Tongue (tissue), 1 donor: ENCODE measurements at regions not wholly inside any gene's neighbourhood (a gene's known extent, or its start where the extent isn't known, plus 50 kb on each side); places are given as distances from the start of the nearest gene placed in this dataset.

Source experiments
- DNase-seq: peaks from one replicate; pipeline ENCODE4 v3.0.0-alpha.2; 2015

DNA sequence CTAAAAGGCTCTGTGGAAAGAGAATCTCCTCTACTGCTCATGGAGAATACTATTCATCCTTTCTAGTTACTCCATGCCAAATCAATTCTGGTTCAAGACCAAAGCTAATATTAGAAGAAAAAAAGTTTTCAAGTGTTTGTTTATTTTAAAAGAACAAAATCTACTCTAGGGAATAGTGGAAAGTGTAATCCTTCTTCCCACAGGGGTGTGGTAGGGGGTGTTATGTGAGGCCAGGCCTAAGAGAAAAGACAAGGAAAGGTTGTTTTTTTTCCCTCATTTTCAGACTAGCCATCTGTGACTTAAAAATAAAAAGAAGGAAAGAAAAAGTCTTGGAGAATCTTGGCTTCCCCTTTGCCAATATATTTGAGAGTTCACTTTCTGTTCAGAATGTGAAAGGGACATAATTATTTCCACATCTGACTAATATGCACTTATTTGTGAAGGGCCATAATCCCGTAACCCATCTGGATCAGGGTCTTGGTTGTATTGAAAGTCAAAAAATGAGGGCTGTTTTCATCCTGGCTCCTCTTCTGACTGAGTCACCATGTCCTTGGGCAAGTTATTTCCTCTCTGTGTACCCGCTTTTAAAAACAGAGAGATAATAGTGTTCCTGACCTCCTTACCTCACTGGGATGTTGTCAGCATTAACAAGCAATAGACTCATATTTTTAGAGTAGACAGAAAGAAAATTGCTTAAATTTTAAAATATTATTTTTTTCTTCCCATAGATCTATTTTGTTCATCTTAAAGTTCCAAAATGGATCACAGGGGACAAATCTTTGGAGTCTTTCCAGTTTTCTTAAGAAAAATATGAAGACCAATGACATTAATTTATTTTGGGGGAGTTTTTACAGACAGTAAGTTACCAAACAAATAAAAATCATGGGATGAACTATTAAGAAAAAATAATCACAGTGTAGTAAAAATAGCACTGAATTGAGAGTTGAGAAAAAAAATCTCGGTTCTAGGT lies 233.7 kb downstream of the IBTK start:
- no peak for DNase-seq

- no peak for DNase-seq
These were observed 241.4 kb downstream of the IBTK start for GRCh38 chr6:82006027-82006738.

DNA sequence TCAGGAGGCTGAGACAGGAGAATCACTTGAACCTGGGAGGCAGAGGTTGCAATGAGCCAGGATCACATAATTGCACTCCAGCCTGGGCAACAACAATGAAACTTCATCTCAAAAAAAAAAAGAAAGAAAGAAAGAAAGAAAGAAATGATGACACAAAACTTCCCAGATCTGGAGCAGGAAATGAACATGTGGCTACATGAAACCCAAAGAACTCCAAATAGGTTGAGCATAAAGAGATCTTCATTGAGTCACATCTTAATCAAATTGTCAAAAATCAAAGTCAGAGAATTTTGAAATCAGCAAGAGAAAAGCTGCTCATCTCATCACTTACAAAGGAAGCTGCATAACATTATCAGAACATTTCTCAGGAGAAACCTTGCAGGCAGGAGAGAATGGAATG lies 247.0 kb downstream of the IBTK start:
- DNase-seq, result no peak

DNA sequence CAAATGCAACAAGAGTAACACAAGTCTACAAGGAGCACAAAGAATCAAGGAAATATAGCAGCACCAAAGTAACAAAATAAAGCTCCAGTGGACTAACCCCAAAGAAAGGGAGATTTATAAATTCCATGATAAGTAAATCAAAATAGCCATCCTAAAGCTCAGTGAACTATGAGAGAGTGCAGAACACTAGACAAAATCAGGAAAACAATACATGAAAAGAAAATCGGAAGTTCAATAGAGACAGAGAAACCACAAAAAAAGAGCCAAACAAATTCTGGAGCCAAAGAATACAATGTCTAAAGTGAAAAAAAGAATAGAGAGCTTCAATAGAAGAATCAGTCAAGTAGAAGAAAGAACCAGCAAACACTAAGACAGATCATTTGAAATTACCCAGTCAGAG lies 247.3 kb upstream of the TENT5A start:
- DNase-seq, result no peak

GRCh38 chr6:81999270-81999669 lies 246.8 kb upstream of the TENT5A start:
- no peak for DNase-seq

DNA sequence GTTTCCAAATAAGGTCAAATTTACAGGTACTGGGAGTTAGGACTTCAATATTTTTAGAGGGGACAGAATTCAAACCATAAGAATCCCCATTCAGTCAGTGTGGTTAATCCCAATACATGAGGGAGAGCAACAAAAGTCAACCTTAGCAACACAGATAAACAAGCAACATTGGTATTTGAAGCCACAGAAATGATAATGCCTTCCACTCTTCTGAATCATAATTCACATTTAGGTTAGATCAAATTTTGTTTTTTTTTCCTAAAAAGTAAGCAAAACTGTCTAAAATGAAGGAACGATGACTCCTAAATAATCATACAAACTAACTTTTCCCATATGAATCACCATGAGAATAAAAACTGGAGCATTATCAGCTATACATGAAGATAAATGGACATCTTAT lies 246.0 kb upstream of the TENT5A start:
- no peak for DNase-seq

GRCh38 chr6:81997090-81997926 lies 244.8 kb upstream of the TENT5A start:
- no peak for DNase-seq

DNA sequence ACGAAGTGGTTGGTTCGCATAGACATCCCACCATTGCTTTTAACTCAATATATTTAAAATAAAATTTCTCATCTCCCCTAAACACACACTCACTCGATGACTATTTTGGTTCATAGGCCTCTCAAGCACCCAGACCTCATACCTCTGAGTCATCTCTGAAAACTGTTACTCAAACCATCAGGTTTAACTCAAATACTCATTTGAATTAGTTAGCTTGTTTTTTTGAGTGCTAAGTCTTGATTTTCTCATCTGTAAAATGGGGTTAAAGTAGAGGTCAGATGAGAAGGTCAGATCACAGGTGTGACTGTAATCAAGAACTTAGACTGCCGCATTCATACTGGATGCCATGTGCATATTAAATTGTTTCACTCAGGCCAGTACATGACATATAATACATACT lies 243.9 kb upstream of the TENT5A start:
- no peak for DNase-seq

GRCh38 chr6:81995548-81996289 lies 243.2 kb upstream of the TENT5A start:
- no peak for DNase-seq

DNA sequence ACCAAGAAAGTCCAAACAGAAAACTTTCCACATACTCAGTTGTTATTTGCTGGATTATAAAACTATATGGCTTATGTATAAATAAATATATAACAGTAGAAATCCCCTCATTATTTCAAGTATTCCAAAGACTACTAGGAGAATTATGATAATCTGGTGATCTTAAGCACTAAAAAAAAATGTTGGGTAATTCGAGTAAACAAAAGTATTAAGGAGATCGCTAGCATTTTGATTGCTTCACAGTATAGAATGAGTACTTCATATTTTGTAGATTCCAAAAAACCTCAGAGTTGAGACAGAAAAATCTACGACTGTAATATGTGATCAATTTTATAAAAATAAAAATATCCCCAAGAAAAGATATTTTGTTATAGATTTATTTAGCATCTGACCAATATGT lies 236.4 kb upstream of the TENT5A start:
- DNase-seq, result no peak

DNA sequence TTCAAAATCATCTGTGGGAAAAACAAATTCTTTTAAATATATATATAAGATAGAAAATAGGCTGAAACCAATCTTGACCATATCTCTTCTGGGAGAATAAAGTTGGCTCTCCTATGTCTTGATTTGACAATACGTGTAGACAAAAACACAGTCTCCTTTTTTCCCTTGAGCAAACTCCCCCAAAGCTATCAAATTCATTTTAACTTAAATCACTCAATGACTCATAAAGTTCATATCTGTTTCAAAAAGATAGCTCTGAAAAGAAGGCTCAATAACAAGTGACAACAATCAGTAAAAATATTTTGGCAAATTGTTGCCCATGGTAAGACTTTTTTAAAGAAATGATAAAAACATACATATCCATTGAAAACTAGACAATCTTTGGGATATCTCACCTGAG lies 236.0 kb upstream of the TENT5A start:
- DNase-seq, result no peak

DNA sequence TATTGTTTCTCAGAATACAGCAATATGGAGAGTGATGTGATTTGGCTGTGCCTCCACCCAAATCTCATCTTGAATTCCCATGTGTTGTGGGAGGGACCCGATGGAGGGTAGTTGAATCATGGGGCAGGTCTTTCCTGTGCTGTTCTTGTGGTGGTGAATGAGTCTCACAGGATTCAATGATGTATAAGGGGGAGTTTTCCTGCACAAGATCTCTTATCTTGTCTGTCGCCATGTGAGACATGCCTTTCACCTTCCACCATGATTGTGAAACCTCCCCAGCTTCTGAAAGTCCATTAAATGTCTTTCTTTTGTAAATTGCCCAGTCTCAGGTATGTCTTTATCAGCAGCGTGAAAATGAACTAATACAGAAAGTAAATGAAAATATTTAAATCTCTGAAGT lies 234.8 kb upstream of the TENT5A start:
- no peak for DNase-seq

GRCh38 chr6:81985191-81985590 lies 232.7 kb upstream of the TENT5A start:
- DNase-seq, result no peak

DNA sequence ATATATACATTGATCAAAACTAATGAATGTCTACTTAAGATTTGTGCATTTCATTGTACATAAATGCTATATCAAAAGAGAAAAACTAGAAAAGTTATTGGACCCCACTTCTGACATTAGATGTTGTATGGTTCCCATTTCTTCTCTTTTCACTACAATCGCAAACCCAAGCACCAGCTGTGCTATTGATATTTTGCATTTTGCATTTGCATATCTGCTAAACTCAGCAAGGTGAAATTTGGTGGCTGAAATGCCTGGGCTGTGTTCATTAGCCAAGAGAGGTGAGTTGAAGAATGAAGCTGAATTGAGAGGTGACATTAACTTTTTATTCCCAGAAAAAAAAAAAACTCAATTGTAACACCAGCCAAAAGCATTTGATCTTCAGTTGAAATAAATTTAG lies 232.1 kb upstream of the TENT5A start:
- DNase-seq, result no peak

- no peak for DNase-seq
These were observed 229.3 kb upstream of the TENT5A start for GRCh38 chr6:81981812-81982211.

DNA sequence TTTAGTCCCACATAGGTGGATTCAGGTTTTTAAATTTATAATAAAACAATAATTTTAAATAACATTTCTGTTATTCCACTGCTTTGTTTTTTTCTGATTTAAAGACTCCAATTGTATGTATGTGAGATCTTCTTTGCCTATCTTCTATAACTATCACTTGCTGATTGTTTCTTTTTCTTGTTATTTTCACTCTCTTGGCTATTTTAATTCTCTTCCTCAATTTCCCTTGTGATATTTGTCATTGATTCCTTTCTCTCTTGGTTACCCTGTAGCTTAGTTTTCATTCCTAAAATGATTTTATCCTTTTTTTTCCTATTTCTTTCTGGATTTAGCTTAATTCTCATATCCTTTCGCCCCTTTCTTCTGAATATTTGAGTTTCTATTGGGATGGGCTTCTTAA lies 227.3 kb upstream of the TENT5A start:
- no peak for DNase-seq

GRCh38 chr6:81979329-81979728 lies 226.8 kb upstream of the TENT5A start:
- no peak for DNase-seq

GRCh38 chr6:81978230-81978629 lies 225.7 kb upstream of the TENT5A start:
- no peak for DNase-seq

DNA sequence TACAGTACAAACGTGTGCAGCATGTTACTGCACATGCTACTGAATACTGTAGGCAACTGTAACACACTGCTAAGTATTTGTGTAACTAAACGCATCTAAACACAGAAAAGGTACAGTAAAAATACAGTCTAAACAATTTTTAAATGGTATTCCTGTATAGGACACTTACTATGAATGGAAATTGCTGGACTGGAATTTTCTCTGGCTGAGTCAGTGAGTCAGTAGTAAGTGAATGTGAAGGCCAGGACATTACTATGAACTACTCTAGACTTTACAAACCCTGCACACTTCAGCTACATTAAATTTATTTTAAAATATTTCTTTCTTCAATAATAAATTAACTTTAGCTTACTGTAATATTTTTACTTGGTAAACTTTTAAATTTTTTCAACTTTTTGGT lies 225.0 kb upstream of the TENT5A start:
- DNase-seq, result no peak

- no peak for DNase-seq
These were observed 217.3 kb upstream of the TENT5A start for GRCh38 chr6:81969814-81970213.

- no peak for DNase-seq
These were observed 216.5 kb upstream of the TENT5A start for GRCh38 chr6:81969011-81969410.

DNA sequence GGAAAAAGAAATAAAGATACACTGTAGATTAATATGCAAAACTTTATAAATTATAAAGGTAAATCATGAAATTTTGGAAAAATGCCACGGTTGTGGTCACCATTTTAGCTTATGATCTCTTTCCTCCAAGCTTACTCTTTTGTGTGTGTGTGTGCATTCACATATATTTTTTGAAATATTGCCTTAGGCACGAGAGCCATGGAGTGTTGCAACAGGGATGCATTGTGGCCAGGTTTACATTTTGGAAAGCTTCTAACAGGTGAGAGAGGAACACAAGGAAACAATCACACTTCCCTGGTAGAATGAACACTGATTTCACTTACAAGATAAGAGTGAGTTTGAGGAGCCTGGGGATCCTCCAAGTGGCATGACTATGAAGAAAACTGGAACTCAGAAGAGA lies 214.5 kb upstream of the TENT5A start:
- DNase-seq, result no peak
